ENCODE measurements at regions not wholly inside any gene's neighbourhood (a gene's known extent, or its start where the extent isn't known, plus 50 kb on each side); places are given as distances from the start of the nearest gene placed in this dataset.

DNA sequence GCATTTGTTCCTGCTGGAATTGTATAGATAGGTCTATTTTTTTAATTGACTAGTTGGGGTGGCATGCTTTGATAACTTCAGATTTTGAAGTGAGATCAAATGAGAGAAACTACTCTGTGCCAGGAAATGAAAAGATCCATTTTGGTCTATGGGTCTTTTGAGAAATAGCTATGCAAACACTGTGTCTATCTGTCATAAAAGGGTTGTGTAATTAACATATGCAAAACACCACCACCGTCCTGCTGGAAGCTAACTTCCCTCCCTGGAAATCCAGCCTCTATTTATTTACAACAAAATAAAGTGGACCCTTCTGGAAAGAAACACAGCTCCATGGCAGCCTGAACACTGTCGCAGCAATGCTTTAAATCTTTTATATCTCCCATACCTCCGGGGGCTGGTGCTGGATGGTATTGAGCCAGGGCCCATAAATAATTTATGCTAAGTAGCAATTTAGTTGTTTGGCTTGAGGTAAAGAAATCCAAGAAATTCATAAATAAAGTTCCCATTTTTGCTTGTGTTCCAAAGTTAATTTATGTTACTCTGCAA lies 244.2 kb upstream of the POU3F2 start:
- H3K4me1 Mint-ChIP-seq (ENCODE audit: low read depth): no peaks in the 10 kb centered on the region
- intact Hi-C loops (cut with micrococcal nuclease): no loop called here
- H3K36me3 Mint-ChIP-seq (ENCODE audit: low read depth): no peaks in the 10 kb centered on the region
- no peaks in the 10 kb centered on the region for H3K9me3 Mint-ChIP-seq
- no peak overlapping the region for H3K4me3 Mint-ChIP-seq
- no peaks in the 10 kb centered on the region for H3K27me3 Mint-ChIP-seq
- no peak overlapping the region for H3K27ac Mint-ChIP-seq

- Mint-ChIP-seq H3K36me3 (ENCODE audit: low read depth) (no peaks in the 10 kb centered on the region), H3K4me3 (no peak overlapping the region), H3K27me3 (no peaks in the 10 kb centered on the region), H3K9me3 (no peaks in the 10 kb centered on the region), H3K4me1 (ENCODE audit: low read depth) (no peaks in the 10 kb centered on the region), H3K27ac (no peak overlapping the region)
- intact Hi-C loops (cut with micrococcal nuclease): no loop called here
These were observed 243.4 kb upstream of the POU3F2 start for GRCh38 chr6:98590997-98591396.

GRCh38 chr6:98593676-98594075 lies 240.7 kb upstream of the POU3F2 start:
- Mint-ChIP-seq H3K27me3 (no peaks in the 10 kb centered on the region), H3K4me1 (ENCODE audit: low read depth) (no peaks in the 10 kb centered on the region), H3K9me3 (no peaks in the 10 kb centered on the region), H3K27ac (no peak overlapping the region), H3K4me3 (no peak overlapping the region), H3K36me3 (ENCODE audit: low read depth) (no peaks in the 10 kb centered on the region)
- intact Hi-C loops (cut with micrococcal nuclease): no loop called here

GRCh38 chr6:98601716-98602115 lies 232.7 kb upstream of the POU3F2 start:
- no peak overlapping the region for H3K27ac Mint-ChIP-seq

GRCh38 chr6:98605705-98606104 lies 228.7 kb upstream of the POU3F2 start:
- Mint-ChIP-seq H3K9me3 (no peaks in the 10 kb centered on the region), H3K4me1 (ENCODE audit: low read depth) (no peaks in the 10 kb centered on the region), H3K27me3 (no peaks in the 10 kb centered on the region), H3K27ac (no peak overlapping the region), H3K36me3 (ENCODE audit: low read depth) (no peaks in the 10 kb centered on the region), H3K4me3 (no peak overlapping the region)
- intact Hi-C loops (cut with micrococcal nuclease): no loop called here

More at GRCh38 chr6:98601716-98602115, 232.7 kb upstream of the POU3F2 start:
- H3K4me1 Mint-ChIP-seq (ENCODE audit: low read depth): no peaks in the 10 kb centered on the region
- no peaks in the 10 kb centered on the region for H3K27me3 Mint-ChIP-seq
- no peaks in the 10 kb centered on the region for H3K36me3 Mint-ChIP-seq (ENCODE audit: low read depth)
- no peak overlapping the region for H3K4me3 Mint-ChIP-seq
- H3K9me3 Mint-ChIP-seq: no peaks in the 10 kb centered on the region
- intact Hi-C loops (cut with micrococcal nuclease): no loop called here

- Mint-ChIP-seq H3K27me3 (no peaks in the 10 kb centered on the region), H3K4me1 (ENCODE audit: low read depth) (no peaks in the 10 kb centered on the region), H3K36me3 (ENCODE audit: low read depth) (no peaks in the 10 kb centered on the region), H3K9me3 (no peaks in the 10 kb centered on the region), H3K4me3 (no peak overlapping the region), H3K27ac (no peak overlapping the region)
- intact Hi-C loops (cut with micrococcal nuclease): no loop called here
These were observed 207.1 kb upstream of the POU3F2 start for GRCh38 chr6:98627129-98627775.

DNA sequence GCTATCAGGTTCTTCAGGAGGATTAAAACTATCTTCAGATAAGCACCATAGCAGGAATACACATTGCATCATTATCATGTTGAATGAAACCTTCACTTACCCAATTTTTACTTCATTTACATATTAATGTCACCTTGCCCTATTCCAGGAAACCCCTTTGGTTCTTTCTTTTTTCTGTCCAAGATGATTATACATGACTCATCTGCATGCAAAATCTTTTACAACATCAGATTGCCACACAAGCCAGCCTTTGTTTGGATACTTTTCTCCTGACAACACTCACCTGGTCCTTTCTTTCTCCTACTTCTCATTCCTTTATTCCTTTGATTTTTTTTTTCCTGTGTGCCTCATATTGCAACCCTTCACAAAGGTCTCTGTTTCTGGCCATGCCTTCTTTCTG lies 200.5 kb upstream of the POU3F2 start:
- Mint-ChIP-seq H3K36me3 (ENCODE audit: low read depth) (no peaks in the 10 kb centered on the region), H3K27me3 (no peaks in the 10 kb centered on the region), H3K4me3 (no peak overlapping the region), H3K9me3 (no peaks in the 10 kb centered on the region), H3K4me1 (ENCODE audit: low read depth) (no peaks in the 10 kb centered on the region), H3K27ac (no peak overlapping the region)
- intact Hi-C loops (cut with micrococcal nuclease): no loop called here

- Mint-ChIP-seq H3K4me1 (ENCODE audit: low read depth) (no peaks in the 10 kb centered on the region), H3K9me3 (no peaks in the 10 kb centered on the region), H3K27ac (no peak overlapping the region), H3K27me3 (no peaks in the 10 kb centered on the region), H3K36me3 (ENCODE audit: low read depth) (no peaks in the 10 kb centered on the region), H3K4me3 (no peak overlapping the region)
- intact Hi-C loops (cut with micrococcal nuclease): no loop called here
These were observed 199.8 kb upstream of the POU3F2 start for GRCh38 chr6:98634569-98634968.

DNA sequence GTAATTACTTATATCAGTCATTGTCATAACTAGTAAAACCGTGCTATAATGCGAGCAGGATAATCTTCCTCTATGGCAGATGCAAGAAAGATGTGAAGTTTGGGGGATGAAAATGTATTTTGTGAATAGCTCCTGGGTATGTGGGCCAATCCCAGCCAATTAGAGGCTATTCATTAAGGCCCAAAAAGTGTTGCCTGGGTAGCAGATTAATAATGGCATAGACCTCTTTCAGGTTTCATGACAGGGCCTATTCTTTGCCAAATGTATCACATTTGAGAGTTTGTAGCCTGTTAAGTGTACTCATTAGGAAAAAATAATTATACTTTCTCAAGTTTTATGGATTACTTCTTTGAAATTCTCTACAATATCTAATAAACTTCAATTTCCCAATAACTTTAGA lies 199.2 kb upstream of the POU3F2 start:
- Mint-ChIP-seq H3K36me3 (ENCODE audit: low read depth) (no peaks in the 10 kb centered on the region), H3K27me3 (no peaks in the 10 kb centered on the region), H3K27ac (no peak overlapping the region), H3K9me3 (no peaks in the 10 kb centered on the region), H3K4me3 (no peak overlapping the region), H3K4me1 (ENCODE audit: low read depth) (no peaks in the 10 kb centered on the region)
- intact Hi-C loops (cut with micrococcal nuclease): no loop called here

DNA sequence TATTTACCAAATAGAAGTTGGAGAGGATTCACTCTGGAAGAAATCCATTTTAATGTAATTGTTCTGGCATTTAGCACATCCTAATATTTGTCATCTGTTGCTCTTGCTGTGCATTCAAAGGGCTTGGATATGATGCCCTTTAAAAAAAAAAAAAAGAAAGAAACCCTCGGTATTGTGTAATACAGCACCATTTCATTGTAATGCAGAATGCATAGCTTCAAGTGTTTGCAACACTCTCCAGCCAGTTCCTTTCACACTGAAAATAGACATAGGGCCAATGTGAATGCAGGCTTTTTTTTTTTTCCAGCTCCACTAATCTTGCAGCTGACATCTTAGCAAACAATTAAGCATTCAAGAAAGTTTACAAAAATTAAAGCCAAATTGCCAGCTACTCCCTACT lies 197.4 kb upstream of the POU3F2 start:
- Mint-ChIP-seq H3K4me1 (ENCODE audit: low read depth) (no peaks in the 10 kb centered on the region), H3K27me3 (no peaks in the 10 kb centered on the region), H3K27ac (no peak overlapping the region), H3K9me3 (no peaks in the 10 kb centered on the region), H3K36me3 (ENCODE audit: low read depth) (no peaks in the 10 kb centered on the region), H3K4me3 (no peak overlapping the region)
- intact Hi-C loops (cut with micrococcal nuclease): no loop called here

- Mint-ChIP-seq H3K27me3 (no peaks in the 10 kb centered on the region), H3K4me1 (ENCODE audit: low read depth) (no peaks in the 10 kb centered on the region), H3K9me3 (no peaks in the 10 kb centered on the region), H3K4me3 (no peak overlapping the region), H3K27ac (no peak overlapping the region), H3K36me3 (ENCODE audit: low read depth) (no peaks in the 10 kb centered on the region)
- intact Hi-C loops (cut with micrococcal nuclease): no loop called here
These were observed 195.2 kb upstream of the POU3F2 start for GRCh38 chr6:98639089-98639635.

DNA sequence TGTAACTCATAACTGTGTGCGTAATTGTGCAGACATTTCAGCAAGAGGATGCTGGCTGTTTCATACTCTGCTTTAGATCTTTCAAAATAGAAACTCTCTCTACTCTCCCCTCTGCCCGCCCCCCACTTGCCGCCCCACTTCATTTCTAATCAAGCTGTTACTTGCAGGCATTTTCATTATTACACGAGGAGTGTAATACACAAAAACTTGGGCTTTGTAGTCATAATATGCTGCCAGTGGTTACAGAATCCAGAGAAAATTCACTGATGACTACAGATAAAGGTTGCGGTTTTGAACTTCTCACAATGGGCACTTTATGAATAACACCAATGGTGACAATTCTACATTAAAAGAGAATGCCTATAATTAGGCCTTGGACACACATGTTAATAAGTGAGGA lies 194.0 kb upstream of the POU3F2 start:
- Mint-ChIP-seq H3K27me3 (no peaks in the 10 kb centered on the region), H3K4me1 (ENCODE audit: low read depth) (no peaks in the 10 kb centered on the region), H3K9me3 (no peaks in the 10 kb centered on the region), H3K27ac (no peak overlapping the region), H3K4me3 (no peak overlapping the region), H3K36me3 (ENCODE audit: low read depth) (no peaks in the 10 kb centered on the region)
- intact Hi-C loops (cut with micrococcal nuclease): no loop called here

GRCh38 chr6:98641949-98642719 lies 192.2 kb upstream of the POU3F2 start:
- Mint-ChIP-seq H3K27ac (no peak overlapping the region), H3K4me1 (ENCODE audit: low read depth) (no peaks in the 10 kb centered on the region), H3K27me3 (no peaks in the 10 kb centered on the region), H3K4me3 (no peak overlapping the region), H3K9me3 (no peaks in the 10 kb centered on the region), H3K36me3 (ENCODE audit: low read depth) (no peaks in the 10 kb centered on the region)
- intact Hi-C loops (cut with micrococcal nuclease): no loop called here

GRCh38 chr6:98644063-98644462 lies 190.3 kb upstream of the POU3F2 start:
- no peaks in the 10 kb centered on the region for H3K27me3 Mint-ChIP-seq
- intact Hi-C loops (cut with micrococcal nuclease): no loop called here
- H3K36me3 Mint-ChIP-seq (ENCODE audit: low read depth): no peaks in the 10 kb centered on the region
- no peaks in the 10 kb centered on the region for H3K9me3 Mint-ChIP-seq
- no peak overlapping the region for H3K4me3 Mint-ChIP-seq
- H3K4me1 Mint-ChIP-seq (ENCODE audit: low read depth): no peaks in the 10 kb centered on the region
- H3K27ac Mint-ChIP-seq: no peak overlapping the region
